HG03378 (cell line): ENCODE measurements at regions not wholly inside any gene's neighbourhood (a gene's known extent, or its start where the extent isn't known, plus 50 kb on each side); places are given as distances from the start of the nearest gene placed in this dataset.

ENCODE experiments used
- ATAC-seq: cut with Tn5 transposase; IDR thresholded peaks from one replicate; pipeline ENCODE4 v1.9.1; 2021; ENCODE audit warnings: mild to moderate bottlenecking, moderate library complexity; ENCODE audit not compliant: unreplicated experiment

DNA sequence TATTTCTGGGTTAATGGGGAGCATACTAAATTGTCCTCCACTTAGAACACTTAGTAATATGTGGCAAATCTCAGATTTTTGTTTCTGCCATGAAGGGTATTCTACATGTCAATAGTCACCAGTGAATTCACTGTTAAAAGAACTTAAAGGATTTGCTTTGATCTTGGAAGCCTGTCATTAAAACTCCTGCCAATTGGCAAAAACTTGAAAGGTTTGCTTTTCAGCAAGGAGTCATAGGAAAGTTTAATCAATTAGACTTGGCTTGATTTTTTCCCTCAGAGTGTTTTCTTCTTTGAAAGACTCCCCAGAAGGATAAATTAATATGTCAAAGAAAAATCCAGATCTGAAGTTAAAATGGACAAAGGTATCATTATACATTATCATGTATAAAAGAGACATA lies 671.9 kb upstream of the PKDCC start:
- ATAC-seq, result no peak

DNA sequence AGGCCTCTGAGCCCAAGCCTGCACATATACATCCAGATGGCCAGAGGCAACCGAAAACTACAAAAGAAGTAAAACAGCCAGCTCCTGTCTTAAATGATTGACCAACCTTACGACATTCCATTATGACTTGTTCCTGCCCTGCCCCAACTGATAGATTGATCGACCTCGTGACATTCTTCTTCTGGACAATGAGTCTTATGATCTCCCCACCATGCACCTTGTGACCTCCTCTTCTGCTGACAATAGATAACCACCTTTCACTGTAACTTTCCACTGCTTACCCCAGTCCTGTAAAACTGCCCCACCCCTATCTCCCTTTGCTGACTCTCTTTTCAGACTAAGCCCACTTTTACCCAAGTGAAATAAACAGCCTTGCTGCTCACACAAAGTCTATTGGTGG lies 670.0 kb upstream of the PKDCC start:
- no peak for ATAC-seq

DNA sequence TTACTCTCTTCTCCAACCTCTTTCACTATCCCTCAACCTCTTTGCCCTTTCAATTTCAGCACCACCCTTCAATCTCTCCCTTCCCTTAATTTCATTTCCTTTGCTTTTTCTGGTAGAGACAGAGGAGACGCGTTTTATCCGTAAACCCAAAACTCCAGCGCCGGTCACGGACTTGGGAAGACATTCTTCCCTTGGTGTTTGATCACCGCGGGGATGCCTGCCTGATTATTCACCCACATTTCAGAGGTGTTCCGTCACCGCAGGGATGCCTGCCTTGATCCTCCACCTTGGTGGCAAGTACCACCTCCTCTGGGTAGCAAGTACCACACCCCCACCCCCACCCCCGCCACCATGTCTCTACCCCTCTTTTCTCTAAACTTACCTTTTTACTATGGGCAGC lies 669.4 kb upstream of the PKDCC start:
- no peak for ATAC-seq

DNA sequence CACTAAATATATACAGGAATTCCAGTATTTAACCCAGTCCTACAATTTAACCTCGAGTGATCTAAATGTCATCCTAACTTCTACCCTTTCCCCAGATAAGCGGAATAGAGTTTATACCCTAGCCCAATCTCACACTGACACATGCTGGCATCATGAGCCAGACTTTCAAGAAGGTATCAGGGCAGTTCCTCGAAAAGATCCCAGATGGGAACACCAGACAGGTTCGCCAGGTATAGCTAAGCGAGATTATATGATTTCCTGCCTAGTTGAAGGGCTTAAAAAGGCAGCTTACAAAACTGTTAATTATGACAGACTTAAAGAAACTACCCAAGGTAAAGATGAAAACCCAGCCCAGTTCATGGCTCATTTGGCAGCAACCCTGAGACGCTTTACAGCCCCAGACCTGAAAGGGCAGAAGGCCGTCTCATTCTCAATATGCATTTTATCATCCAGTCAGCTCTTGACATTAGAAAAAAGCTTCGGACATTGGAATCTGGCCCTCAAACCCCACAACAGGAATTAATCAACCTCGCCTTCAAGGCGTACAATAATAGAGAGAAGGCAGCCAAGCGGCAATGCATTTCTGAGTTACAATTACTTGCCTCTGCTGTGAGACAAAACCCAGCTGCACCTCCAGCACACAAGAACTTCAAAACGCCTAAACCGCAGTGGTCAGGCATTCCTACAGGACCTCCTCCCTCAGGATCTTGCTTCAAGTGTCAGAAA lies 668.2 kb upstream of the PKDCC start:
- ATAC-seq, result no peak

DNA sequence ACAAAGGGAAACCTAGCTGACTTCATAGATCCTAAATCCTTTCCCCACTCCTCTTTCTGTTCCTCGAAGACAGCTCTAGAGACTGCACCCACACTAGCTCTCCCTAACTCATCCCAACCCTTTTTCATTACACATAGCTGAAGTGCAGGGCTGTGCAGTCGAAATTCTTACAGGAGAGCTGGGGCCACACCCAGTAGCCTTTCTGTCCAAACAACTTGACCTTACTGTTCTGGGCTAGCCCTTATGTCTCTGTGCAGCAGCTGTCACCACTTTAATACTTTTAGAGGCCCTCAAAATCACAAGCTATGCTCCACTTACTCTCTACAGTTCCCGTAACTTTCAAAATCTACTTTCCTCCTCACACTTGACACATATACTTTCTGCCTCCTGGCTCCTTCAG lies 666.1 kb upstream of the PKDCC start:
- no peak for ATAC-seq

DNA sequence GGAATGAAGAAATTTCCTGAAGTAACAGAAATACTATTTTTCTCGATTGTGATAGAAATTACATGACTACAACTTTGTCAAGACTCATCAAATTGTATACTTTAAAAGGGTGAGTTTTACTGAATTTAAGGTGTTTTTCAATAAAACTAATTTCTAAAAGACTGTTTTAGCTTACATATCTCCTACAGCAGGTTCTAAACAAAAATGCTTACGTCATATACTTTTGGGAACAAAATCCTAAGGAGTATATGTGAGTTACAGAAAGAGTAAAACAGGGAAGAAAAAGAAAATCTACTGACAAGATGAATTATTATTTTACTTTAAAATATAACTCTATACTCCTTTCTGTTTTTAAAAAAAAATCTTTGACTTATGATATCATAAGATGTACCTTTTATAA lies 660.3 kb upstream of the PKDCC start:
- no peak for ATAC-seq

DNA sequence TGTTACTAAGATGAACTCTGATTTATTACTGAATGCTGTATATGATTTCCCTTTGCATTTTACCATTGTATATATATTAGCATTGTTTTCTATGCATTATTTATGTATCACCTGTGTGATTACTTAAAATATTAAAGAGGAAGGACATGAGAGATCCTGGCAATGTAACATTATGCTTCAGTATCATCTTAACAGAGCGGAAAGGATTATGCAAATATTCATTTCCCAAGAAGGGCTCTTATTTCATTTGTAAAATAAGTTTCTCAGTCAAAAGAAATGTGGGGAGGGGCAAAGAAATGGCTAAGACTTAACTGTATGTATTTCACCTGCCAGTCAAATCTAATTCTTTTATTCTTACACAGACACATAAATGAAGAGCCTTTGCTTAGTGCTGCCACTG lies 654.2 kb upstream of the PKDCC start:
- no peak for ATAC-seq

DNA sequence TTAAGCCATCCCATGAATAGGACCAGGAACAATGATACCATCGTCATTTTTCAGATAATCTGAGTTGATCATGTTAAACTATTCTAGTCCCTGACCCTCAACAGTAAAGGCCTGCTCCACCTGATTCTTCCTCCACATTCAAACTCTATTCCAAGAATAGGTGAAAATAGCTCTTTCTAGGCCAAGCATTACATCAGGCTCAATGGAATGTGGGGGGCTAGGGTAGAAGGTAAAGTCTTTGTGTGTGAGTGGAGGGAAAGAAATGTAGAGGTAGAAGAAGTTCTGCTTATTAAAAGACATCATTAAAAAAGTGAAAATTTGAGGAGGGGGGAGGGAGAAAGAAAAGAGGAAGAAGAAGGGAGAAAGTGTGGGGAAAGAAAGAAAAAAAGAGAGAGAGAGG lies 653.3 kb upstream of the PKDCC start:
- ATAC-seq, result no peak

DNA sequence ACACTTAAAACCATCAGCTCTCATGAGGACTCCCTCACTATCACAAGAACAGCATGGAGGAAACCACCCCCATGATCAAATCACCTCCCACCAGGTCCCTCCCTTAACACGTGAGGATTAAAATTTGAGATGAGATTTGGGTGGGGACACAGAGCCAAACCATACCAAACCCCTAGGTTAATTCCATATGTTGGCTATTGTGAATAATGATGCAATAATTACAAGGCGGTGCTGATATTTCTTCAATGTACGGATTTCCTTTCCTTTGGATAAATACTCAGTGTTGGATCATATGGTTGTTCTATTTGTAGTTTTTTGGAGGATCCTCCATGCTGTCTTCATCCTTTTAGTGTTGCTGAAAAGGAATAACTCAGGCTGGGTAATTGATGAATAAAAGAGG lies 652.1 kb upstream of the PKDCC start:
- no peak for ATAC-seq

DNA sequence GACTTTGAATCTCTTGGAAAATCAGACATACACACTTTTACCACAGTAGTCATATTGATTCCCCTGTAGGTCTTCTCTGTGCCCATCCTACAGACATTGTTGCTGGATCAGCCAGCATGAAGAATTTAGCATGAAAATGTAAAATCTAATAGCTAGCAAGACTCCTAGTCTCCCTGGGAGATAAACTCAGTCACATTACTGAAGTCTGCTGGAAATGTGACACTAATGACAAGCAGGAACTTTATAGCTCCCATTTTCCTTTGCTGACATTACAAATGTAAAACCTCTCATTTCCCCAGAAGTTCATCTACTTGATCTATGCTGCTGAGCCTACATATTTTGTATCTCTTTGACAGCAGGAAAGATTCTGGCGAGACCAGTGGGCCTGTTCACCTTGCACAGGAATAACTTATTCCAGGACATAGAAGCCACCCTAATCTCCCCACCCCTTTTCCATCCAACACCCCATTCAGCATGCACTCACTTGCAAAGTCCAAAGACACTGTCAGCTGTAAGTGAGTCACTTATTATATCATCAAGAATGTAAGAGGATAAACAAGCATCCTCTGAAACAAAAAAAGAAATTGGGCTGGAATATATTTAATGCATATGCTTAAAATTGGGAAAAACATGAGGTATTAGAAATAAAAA lies 648.3 kb upstream of the PKDCC start:
- no peak for ATAC-seq

DNA sequence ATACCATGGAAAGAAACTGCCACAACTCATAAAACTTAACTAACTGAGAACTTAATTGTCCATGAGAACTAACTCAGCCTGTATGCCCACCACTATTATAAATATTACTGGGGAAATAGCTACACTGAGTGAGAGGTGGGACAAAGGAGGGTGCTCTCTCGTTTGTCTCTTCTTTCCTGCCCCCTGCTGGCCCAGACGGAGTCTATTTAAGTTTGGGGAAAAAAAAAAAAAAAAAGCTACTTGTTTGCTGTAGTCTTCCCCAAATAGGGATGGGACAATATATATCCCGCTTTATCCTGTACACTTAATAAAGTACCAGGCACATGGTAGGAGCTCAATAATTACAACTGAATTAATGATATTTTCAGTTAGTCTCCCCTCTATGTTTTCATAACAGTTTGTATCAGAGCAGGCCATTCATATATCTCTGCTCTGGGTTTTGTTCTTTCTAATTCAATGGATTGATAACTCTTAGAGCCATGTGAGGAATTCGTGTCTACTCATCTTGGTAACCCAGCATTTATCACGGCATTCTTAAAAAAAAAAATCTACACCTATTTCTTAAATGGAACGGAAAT lies 647.6 kb upstream of the PKDCC start:
- no peak for ATAC-seq

DNA sequence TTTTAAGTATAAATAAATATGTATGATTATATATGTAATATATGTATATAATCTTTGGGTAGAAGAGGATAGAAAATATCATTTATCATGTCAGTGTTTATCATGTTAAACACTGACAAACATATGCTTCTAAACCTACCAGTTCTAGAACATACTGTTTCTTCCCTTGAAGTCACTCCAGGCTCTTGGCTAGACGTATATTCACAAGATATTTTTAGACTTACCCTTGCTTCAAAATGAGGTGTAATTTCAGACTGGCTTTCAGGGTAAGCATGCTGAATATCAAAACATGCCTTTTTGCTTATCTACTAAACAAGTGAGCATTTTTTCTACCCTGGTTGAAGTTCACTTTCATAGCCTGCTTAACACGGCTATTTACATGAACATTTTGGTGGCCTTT lies 642.4 kb upstream of the PKDCC start:
- no peak for ATAC-seq

DNA sequence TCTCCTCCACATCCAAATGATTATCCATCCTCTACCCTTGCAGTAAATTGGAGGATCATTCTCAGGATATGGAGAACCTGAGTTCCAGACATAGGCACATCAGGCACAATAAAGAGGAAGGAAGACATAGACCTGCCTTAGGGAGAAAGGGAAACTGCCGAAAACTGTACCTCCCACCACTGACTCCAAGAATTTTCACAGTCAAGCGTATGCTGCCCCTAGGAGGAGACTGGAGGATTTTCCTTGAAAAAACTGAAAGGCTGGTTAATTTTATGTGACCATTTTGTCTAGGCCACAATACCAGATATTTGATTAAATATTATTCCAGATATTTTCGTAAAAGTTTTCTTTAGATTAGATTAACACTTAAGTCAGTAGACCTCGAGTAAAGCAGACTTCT lies 638.5 kb upstream of the PKDCC start:
- ATAC-seq, result no peak

DNA sequence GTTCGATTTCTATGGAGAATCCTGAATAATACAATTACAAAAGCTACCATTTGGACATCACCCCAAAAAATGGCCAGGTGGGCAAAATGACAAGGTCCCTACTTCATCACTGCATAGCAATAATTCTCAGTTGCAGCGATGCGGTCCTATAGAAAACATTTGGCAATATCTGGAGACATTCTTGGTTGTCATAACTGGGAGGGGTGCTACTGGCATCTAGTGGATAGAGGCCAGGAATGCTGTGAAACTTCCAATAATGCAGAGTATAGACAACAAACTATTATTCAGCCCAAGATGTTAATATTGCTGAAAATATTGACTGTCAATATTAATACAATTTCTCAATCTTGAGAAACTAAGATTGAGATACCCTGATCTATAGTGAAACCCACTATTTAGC lies 637.8 kb upstream of the PKDCC start:
- ATAC-seq, result no peak

DNA sequence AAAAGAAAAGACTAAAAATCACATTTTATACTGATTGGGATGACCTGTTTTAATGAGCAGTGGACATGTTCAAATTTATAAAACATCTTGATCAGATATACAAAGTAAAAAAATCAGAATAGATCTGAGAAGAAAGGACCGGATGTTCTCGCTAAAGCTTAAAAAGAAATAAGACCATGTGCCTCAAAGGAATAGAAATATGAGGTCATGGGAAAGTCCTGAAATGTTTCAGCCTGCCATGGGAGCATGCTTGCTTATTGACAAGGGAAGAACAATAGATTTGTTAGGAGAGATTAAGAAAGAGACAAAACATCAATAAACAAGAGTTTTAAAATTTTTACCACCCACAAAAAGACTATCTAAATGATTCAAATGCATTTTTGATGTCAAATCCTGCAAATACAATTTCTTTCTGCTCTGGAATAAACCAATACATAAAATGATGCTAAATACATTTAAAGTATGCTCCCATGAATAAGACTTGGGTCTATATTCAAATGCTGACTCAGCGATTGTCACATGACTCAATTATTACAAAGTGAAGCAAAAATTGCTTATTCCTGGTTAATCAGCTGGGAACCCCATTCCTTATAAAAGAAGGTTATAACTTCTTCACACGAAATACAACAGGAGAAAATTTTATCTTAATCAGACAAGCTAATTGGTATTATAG lies 633.9 kb upstream of the PKDCC start:
- ATAC-seq, result no peak

DNA sequence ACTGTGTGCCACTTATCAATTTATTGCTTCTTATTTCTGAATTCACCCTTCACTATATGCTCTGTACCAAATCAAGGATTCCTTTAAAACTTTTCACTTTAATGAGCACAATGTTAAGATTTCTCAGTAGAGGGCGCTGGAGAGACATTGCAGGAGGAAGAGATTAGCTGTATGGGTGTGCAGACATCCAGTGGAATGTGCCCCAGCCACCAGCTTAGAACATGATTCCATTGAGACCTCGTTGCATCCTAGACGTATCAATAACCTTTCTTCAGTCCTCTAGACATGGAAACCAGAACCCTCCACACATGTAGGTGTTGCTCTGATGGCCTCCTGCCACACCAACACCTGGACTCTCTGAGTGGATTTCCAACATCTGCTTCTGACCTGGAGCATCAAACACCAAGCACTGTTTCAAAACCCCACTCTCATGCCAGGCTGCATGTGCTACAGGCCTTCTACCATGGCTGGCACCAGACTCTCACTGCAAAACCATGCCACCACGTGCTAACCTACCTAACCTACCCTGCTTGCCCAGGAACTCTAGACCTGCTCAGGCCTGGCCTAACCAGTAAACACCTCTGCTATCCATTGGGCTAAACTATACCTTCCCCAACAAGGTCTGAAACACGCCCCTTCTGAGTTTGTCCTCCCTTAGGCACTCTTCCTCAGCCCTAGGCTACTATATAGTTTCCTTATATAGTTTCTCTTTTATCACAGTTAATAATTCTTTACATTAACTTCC lies 633.2 kb upstream of the PKDCC start:
- ATAC-seq, result peak; percentile 80

DNA sequence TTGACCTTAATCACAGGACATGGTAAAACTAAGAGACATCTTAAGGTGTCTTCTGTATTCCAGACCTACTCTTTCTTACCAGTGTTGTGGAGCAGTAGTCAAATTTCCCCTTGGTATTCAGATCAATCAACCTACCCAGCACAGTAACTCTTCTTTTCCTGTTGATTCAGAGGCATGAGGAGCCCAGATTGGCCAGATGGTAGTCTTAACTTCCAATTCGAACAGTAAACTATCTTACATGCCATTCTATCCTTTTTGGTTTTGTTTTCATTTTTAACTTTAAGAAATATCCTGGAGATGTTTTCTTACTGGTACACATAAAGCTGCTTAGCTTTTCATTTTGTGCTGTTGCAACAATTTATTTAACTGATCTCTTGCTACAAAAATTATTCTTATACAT lies 630.3 kb upstream of the PKDCC start:
- no peak for ATAC-seq

DNA sequence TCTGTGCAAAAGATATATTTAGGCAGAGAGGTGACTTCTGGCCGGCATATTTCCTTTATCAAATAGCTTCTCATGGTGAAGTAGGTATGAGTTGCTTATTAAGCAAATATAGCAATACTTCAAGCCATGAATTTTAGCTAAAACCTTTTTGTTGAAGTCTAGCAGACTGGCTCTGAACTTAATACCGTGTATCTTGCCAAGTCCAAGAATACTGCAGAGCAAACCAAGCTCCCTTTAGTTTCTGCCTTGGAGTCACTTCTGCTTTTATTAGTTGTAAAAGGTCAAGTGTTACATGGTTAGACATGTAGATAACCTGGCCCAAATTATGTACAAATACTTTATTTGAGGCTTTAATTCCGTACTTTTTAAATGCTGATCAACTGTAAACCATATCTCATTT lies 627.6 kb upstream of the PKDCC start:
- no peak for ATAC-seq

DNA sequence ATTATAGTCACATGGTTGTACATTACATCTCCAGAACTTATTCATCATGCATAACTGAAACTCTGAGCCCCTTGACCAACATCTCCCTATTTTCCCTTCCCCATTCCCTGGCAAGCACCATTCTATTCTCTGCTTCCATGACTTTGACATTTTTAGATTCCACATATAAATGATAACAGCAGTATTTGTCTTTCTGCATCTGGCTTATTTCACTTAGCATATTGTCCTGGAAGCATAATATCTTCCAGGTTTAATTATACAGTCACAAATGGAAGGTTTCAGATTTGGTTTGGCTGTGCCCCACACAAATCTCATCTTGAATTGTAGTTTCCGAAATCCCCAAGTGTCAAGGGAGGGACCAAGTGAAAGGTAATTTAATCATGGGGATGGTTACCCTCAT lies 626.9 kb upstream of the PKDCC start:
- ATAC-seq, result no peak

DNA sequence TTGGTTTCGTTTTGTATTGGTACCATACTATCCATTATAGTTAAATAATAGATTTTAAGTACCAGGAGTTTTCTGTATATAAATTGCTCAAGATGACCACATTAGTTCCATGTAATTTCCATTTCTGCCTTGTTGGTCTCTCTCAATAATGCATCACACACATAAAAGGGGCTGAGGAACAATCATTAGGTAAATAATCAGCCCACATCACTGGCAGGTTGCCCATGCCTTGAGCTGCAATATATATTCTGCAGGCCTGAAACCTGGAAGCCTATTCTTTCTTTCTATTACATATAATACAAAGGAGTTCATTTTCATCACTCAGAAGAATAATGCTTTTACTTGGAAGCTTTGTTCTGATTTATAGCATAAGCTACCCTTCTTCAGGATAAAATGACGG lies 616.1 kb upstream of the PKDCC start:
- no peak for ATAC-seq

DNA sequence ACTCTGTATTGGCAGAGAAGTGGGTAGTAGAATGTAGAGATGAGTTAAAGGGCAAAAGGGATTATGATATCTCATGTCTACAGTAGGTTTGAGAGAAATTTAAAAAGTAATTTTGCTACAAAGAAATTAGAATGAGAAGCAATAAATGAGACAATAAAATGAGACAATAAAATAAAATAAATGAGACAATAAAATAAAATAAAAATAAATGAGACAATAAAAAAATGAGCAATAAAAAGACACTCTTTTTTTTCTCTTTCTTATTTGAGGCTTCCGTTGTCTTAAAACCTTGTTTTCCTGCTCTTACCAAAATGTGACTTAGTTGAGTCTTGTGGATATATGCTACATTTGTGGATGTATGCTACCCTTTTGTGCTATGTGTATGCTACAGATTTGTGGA lies 615.4 kb upstream of the PKDCC start:
- ATAC-seq, result no peak
